ENCODE measurements at regions not wholly inside any gene's neighbourhood (a gene's known extent, or its start where the extent isn't known, plus 50 kb on each side); places are given as distances from the start of the nearest gene placed in this dataset.

GRCh38 chr12:72742568-72742967 is 470.4 kb downstream of the TRHDE start:
- DNase-seq, result no peak

DNA sequence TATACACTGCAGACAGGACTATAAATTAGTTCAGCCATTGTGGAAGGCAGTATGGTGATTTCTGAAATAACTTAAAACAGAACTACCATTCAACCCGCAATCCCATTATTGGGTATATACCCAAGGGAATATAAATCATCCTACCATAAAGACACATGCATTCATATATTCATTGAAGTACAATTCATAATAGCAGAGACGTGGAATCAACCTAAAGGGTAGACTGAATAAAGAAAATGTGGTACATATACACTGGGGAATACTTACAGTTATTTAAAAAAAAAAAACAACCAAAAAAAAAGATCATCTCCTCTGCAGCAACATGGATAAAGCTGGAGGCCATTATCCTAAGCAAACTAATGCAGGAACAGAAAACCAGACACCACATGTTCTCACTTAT is 473.9 kb downstream of the TRHDE start:
- no peak for DNase-seq
- intact Hi-C loops (cut with DNase I; ENCODE audit: low total_unique reads), result no loop called here
- H3K27me3 ChIP-seq, result no peaks in the 10 kb centered on the region
- no peak overlapping the region for H3K27ac ChIP-seq
- no peaks in the 10 kb centered on the region for H3K4me1 ChIP-seq
- no peaks in the 10 kb centered on the region for H3K36me3 ChIP-seq
- H3K9me3 ChIP-seq, result peaks cover 0 to 13% (median 6%) of the 10 kb centered on the region in 4 donors
- H3K4me3 ChIP-seq, result no peak overlapping the region
- TF ChIP-seq POLR2AphosphoS5 (IDR thresholded peaks at IDR 0.05), result no peak
- TF ChIP-seq, protein P1, sequence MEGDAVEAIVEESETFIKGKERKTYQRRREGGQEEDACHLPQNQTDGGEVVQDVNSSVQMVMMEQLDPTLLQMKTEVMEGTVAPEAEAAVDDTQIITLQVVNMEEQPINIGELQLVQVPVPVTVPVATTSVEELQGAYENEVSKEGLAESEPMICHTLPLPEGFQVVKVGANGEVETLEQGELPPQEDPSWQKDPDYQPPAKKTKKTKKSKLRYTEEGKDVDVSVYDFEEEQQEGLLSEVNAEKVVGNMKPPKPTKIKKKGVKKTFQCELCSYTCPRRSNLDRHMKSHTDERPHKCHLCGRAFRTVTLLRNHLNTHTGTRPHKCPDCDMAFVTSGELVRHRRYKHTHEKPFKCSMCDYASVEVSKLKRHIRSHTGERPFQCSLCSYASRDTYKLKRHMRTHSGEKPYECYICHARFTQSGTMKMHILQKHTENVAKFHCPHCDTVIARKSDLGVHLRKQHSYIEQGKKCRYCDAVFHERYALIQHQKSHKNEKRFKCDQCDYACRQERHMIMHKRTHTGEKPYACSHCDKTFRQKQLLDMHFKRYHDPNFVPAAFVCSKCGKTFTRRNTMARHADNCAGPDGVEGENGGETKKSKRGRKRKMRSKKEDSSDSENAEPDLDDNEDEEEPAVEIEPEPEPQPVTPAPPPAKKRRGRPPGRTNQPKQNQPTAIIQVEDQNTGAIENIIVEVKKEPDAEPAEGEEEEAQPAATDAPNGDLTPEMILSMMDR (IDR thresholded peaks at IDR 0.05), result no peak
- TF ChIP-seq EP300 (IDR thresholded peaks at IDR 0.05), result no peak
- TF ChIP-seq POLR2A (IDR thresholded peaks at IDR 0.05), result no peak
- WGBS, 5 donors, result 63 to 79% (median 75%) methylated on average over 2 of the region's 2 CpGs

More at GRCh38 chr12:72742568-72742967, 470.4 kb downstream of the TRHDE start:
- no peaks in the 10 kb centered on the region for H3K4me1 ChIP-seq
- no peaks in the 10 kb centered on the region for H3K36me3 ChIP-seq
- H3K9me3 ChIP-seq, result peaks cover 0 to 23% (median 9%) of the 10 kb centered on the region in 4 donors
- no peak overlapping the region for H3K27ac ChIP-seq
- TF ChIP-seq, protein P1 (IDR thresholded peaks at IDR 0.05), result no peak
- TF ChIP-seq EP300 (IDR thresholded peaks at IDR 0.05) (no peak), POLR2A (IDR thresholded peaks at IDR 0.05) (no peak), POLR2AphosphoS5 (IDR thresholded peaks at IDR 0.05) (no peak)
- no peaks in the 10 kb centered on the region for H3K27me3 ChIP-seq
- intact Hi-C loops (cut with DNase I; ENCODE audit: low total_unique reads), result no loop called here
- no peak overlapping the region for H3K4me3 ChIP-seq

GRCh38 chr12:72747111-72747849 is 475.1 kb downstream of the TRHDE start:
- DNase-seq, result peak in 1 of 2 donors; percentile 22
- H3K9me3 ChIP-seq, result peaks cover 0 to 9% (median 4%) of the 10 kb centered on the region in 4 donors
- 42 to 52% (median 50%) methylated on average over 4 of the region's 4 CpGs for WGBS, 5 donors
- intact Hi-C loops (cut with DNase I; ENCODE audit: low total_unique reads), result no loop called here
- no peaks in the 10 kb centered on the region for H3K27me3 ChIP-seq
- H3K4me3 ChIP-seq, result no peak overlapping the region
- TF ChIP-seq POLR2AphosphoS5 (IDR thresholded peaks at IDR 0.05), result no peak
- TF ChIP-seq EP300 (IDR thresholded peaks at IDR 0.05), result no peak
- no peak for TF ChIP-seq POLR2A (IDR thresholded peaks at IDR 0.05)
- TF ChIP-seq, protein P1 (IDR thresholded peaks at IDR 0.05), result no peak
- no peaks in the 10 kb centered on the region for H3K36me3 ChIP-seq
- H3K27ac ChIP-seq, result no peak overlapping the region
- no peaks in the 10 kb centered on the region for H3K4me1 ChIP-seq

- TF ChIP-seq, protein P1 (IDR thresholded peaks at IDR 0.05), result no peak
- TF ChIP-seq POLR2A (IDR thresholded peaks at IDR 0.05) (no peak), EP300 (IDR thresholded peaks at IDR 0.05) (no peak), POLR2AphosphoS5 (IDR thresholded peaks at IDR 0.05) (no peak)
- 84 to 93% (median 91%) methylated on average over 1 of the region's 1 CpG for WGBS, 5 donors
- no peaks in the 10 kb centered on the region for H3K27me3 ChIP-seq
- H3K27ac ChIP-seq, result no peak overlapping the region
- H3K36me3 ChIP-seq, result no peaks in the 10 kb centered on the region
- H3K4me1 ChIP-seq, result no peaks in the 10 kb centered on the region
- intact Hi-C loops (cut with DNase I; ENCODE audit: low total_unique reads), result no loop called here
- no peaks in the 10 kb centered on the region for H3K9me3 ChIP-seq
- DNase-seq, result no peak
- H3K4me3 ChIP-seq, result no peak overlapping the region
Measured at GRCh38 chr12:72748971-72749370, 476.8 kb downstream of the TRHDE start.
